ENCODE measurements at regions not wholly inside any gene's neighbourhood (a gene's known extent, or its start where the extent isn't known, plus 50 kb on each side); places are given as distances from the start of the nearest gene placed in this dataset.

GRCh38 chrX:17987783-17988182 is 126.7 kb upstream of the RAI2 start:
- Histone ChIP-seq H3K9me3 (replicated peaks; ENCODE audit: control insufficient read depth, insufficient read depth, low read depth, low read length) (no peaks in the 10 kb centered on the region), H3K36me3 (ENCODE audit: control insufficient read depth, insufficient read depth, low read length) (no peaks in the 10 kb centered on the region), H2AFZ (ENCODE audit: low read depth, low read length) (no peak overlapping the region), H3K27me3 (ENCODE audit: control insufficient read depth in 2 of 2, insufficient read depth in 2 of 2, low read length in 2 of 2) (peaks cover 0 to 5% of the 10 kb centered on the region in 2 experiments; a peak in 1 of 5 replicates), H4K20me1 (replicated peaks; ENCODE audit: control insufficient read depth, insufficient read depth, low read length) (no peaks in the 10 kb centered on the region), H3K79me2 (ENCODE audit: control insufficient read depth, insufficient read depth, low read length) (no peaks in the 10 kb centered on the region), H3K4me2 (ENCODE audit: insufficient read depth, low read length) (no peak overlapping the region), H3K9ac (ENCODE audit: insufficient read depth in 1 of 2, low read depth in 2 of 2, low read length in 2 of 2) (no peak overlapping the region), H3K4me1 (replicated peaks in 1 of 2; ENCODE audit: control insufficient read depth in 2 of 2, insufficient read depth in 2 of 2, low read length in 2 of 2) (no peaks in the 10 kb centered on the region), H3K4me3 (no peak overlapping the region), H3K27ac (ENCODE audit: extremely low read depth, low read depth, low read length) (no peak overlapping the region), H3K9me1 (ENCODE audit: control insufficient read depth, insufficient read depth, low read length) (no peaks in the 10 kb centered on the region)
- POLR2A ChIA-PET: no interaction called here
- no peak for ATAC-seq
- DNase-seq (ENCODE audit: extremely low read depth in 1 of 4, low spot score in 3 of 4): no peak
- CTCF ChIA-PET (ENCODE audit: low intra/inter-chr PET ratio): no interaction called here
- in situ Hi-C loops (cut with MboI): no loop called here
- WGBS (ENCODE audit: insufficient coverage, low coverage, missing lambda C conversion rate): 0% methylated on average over 2 of the region's 2 CpGs
- FAIRE-seq: no peak
- intact Hi-C loops (cut with micrococcal nuclease): no loop called here
- BruUV-seq (replicated peaks): no TSS peak
- TF ChIP-seq NCOA4 (IDR thresholded peaks at IDR 0.05; ENCODE audit: partially characterized antibody) (no peak), ZNF431 (CRISPR knock-in tag; IDR thresholded peaks at IDR 0.05) (no peak)

- intact Hi-C loops (cut with micrococcal nuclease): no loop called here
- Histone ChIP-seq H4K20me1 (replicated peaks; ENCODE audit: control insufficient read depth, insufficient read depth, low read length) (no peaks in the 10 kb centered on the region), H3K9me1 (ENCODE audit: control insufficient read depth, insufficient read depth, low read length) (no peaks in the 10 kb centered on the region), H2AFZ (ENCODE audit: low read depth, low read length) (no peak overlapping the region), H3K9ac (ENCODE audit: insufficient read depth in 1 of 2, low read depth in 2 of 2, low read length in 2 of 2) (no peak overlapping the region), H3K27ac (ENCODE audit: extremely low read depth, low read depth, low read length) (no peak overlapping the region), H3K4me1 (replicated peaks in 1 of 2; ENCODE audit: control insufficient read depth in 2 of 2, insufficient read depth in 2 of 2, low read length in 2 of 2) (no peaks in the 10 kb centered on the region), H3K4me3 (no peak overlapping the region), H3K36me3 (ENCODE audit: control insufficient read depth, insufficient read depth, low read length) (no peaks in the 10 kb centered on the region), H3K27me3 (ENCODE audit: control insufficient read depth in 2 of 2, insufficient read depth in 2 of 2, low read length in 2 of 2) (peaks cover 0 to 5% of the 10 kb centered on the region in 2 experiments; a peak in 1 of 5 replicates), H3K4me2 (ENCODE audit: insufficient read depth, low read length) (no peak overlapping the region), H3K79me2 (ENCODE audit: control insufficient read depth, insufficient read depth, low read length) (no peaks in the 10 kb centered on the region), H3K9me3 (replicated peaks; ENCODE audit: control insufficient read depth, insufficient read depth, low read depth, low read length) (no peaks in the 10 kb centered on the region)
- FAIRE-seq (no peak), ATAC-seq (no peak), DNase-seq (ENCODE audit: extremely low read depth in 1 of 4, low spot score in 3 of 4) (no peak)
- in situ Hi-C loops (cut with MboI): no loop called here
- 0% methylated on average over 3 of the region's 3 CpGs for WGBS (ENCODE audit: insufficient coverage, low coverage, missing lambda C conversion rate)
- CTCF ChIA-PET (ENCODE audit: low intra/inter-chr PET ratio): no interaction called here
- POLR2A ChIA-PET: no interaction called here
- BruUV-seq (replicated peaks): no TSS peak
- TF ChIP-seq POLR3G (IDR thresholded peaks at IDR 0.05; ENCODE audit: extremely low read depth, insufficient read length, insufficient replicate concordance): no peak
- TF ChIP-seq THRB (CRISPR knock-in tag; conservative IDR thresholded peaks at IDR 0.05): no peak
- TF ChIP-seq FOXM1 (IDR thresholded peaks at IDR 0.05; ENCODE audit: low read depth): no peak
- no peak for TF ChIP-seq FOXM1 (CRISPR knock-in tag; IDR thresholded peaks at IDR 0.05; ENCODE audit: low read depth)
- no peak for TF ChIP-seq MLX (CRISPR knock-in tag; conservative IDR thresholded peaks at IDR 0.05)
- TF ChIP-seq CBFB (CRISPR knock-in tag; IDR thresholded peaks at IDR 0.05): no peak
- no peak for TF ChIP-seq CBFA2T2 (conservative IDR thresholded peaks at IDR 0.05)
- TF ChIP-seq ZBTB26 (CRISPR knock-in tag; IDR thresholded peaks at IDR 0.05): no peak
- TF ChIP-seq FOXO4 (CRISPR knock-in tag; IDR thresholded peaks at IDR 0.05): no peak
- TF ChIP-seq POLR2AphosphoS5 (IDR thresholded peaks at IDR 0.05; ENCODE audit: control insufficient read depth, insufficient read depth, low read depth, low read length): no peak
- no peak for TF ChIP-seq NUFIP1 (IDR thresholded peaks at IDR 0.05; ENCODE audit: partially characterized antibody)
Measured at GRCh38 chrX:17986977-17987376, 125.9 kb upstream of the RAI2 start.

All from K562 (cell line).